ENCODE measurements at regions not wholly inside any gene's neighbourhood (a gene's known extent, or its start where the extent isn't known, plus 50 kb on each side); places are given as distances from the start of the nearest gene placed in this dataset.
"Not testable (repeated sequence)": the region's sequence is repeated elsewhere in the genome, so short reads cannot be mapped to it uniquely, and the experiment has no call there.

GRCh38 chr3:106125321-106125720 is 256.5 kb upstream of the CBLB start:
- DNase-seq: no peak

DNA sequence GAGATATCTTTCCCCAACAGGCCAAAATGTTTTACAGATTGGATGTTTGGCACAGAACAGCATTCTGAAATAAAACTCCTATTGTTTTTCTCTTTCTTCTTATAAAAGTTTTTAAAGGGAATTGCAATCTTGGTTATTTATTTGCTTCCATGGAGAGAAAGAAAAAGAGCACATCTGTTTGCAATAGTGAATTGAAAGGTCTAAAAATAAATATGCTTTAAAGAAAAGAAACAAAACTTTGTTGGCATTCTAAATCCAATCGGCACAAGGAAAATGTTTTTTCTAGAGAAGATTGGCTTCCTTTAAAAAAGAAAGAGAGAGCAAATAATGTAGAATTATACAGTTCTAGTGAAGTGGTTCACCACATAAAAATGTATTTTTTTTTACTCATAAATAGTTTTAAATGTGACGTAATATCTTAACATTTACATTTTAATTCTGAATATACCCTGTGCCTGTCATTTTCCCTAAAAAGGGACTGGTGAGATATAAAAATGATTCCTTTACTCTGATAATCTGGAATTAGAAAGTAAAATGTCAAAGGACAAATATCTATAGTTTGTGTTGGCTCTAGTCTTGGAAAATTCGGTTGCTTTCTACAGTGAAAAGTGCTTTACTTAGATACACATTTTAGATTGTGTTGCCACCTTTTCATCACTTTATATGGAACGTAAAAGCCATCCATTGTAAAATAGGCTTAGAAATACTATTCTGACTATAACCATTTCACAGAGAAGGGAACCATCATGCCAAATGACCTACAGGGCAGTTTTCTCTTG is 257.4 kb upstream of the CBLB start:
- no peak for DNase-seq

DNA sequence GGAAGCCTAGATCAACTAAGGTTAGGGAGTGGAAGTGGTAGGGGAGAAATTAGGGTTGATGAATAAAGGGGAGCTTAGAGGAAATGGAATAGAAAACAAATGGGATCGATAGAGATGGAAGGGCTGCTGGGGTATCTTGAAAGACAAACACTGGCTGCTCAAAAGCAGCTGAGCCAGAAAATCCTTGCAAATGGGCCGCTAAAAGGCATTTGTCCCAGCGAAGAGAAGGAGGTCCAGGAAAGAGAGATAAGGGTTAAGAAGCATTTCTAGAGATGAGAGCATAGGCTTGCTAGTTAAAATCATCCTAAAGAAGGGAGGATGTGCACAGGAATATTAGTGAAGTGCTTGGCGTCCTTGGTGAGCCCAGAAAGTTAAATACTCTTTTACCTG is 258.0 kb upstream of the CBLB start:
- DNase-seq: no peak

GRCh38 chr3:106129939-106130338 is 261.1 kb upstream of the CBLB start:
- DNase-seq: no peak

- DNase-seq: peak; percentile 88
Measured at GRCh38 chr3:106130384-106131198, 261.8 kb upstream of the CBLB start.

DNA sequence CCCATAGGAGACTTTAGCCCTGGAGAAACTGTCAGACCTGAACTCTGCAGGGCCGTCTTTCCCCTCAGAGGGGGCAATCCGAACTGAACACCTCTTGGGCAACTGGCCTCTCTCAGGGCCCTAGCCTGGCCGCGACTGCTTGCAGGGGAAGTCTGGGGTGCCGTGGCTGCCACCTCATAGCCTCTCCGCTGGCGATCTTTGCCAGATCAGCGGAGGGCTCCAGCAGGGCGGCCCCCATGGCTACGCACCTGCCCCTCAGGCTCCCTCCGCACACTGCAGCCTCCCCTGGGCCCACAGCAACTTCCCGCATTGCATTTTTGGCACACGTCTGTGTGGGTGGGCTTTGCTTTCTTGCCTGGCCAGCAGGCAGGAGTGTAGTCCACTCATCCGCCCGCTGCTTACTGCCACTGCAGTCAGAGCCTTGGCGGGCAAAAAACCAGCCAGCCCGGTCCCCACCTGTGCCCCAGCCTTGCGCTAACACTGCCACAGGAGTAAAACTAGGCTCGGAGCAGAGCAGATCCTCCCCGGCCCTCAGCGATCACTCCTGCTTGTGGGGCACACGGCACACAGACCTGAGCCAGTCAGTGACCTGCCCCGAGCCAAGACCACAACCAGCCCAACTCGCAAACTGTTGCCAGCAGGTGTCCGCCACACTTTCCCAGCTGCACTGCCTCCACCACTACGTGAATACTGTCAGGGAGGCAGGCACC is 266.8 kb upstream of the CBLB start:
- DNase-seq: no peak

DNA sequence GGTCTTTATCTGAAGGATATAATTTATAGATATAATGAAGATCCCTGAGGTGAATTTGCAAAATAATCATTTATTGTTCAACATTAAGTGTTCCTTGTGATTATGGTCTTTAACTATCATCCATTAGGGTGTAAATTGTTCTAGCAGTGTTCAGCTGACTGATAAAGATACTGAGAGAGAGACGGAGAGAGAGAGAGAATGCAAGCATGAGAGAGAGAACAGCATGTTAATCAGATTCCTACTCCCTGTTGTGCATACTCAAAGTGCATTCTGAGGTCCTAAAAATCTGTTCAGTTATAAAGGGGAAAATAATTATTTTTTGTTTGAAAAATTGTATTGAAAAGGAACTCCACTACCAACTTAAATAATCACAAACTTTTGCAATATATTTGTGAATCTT is 271.0 kb upstream of the CBLB start:
- DNase-seq: no peak

- DNase-seq: no peak
Measured at GRCh38 chr3:106140431-106140830, 271.6 kb upstream of the CBLB start.

- no peak for DNase-seq
Measured at GRCh38 chr3:106144030-106144429, 275.2 kb upstream of the CBLB start.

DNA sequence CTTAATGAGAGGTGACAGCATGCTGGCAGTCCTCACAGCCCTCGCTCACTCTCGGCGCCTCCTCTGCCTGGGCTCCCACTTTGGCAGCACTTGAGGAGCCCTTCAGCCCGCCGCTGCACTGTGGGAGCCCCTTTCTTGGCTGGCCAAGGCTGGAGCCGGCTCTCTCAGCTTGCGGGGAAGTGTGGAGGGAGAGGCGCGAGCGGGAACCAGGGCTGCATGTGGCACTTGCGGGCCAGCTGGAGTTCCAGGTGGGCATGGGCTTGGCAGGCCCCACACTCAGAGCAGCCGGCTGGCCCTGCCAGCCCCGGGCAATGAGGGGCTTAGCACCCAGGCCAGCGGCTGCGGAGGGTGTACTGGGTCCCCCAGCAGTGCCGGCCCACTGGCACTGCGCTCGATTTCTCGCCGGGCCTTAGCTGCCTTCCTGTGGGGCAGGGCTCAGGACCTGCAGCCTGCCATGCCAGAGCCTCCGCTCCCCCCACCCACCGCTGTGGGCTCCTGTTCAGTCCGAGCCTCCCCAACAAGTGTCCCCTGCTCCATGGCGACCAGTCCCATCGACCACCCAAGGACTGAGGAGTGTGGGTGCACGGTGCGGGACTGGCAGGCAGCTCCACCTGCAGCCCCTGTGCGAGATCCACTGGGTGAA is 279.7 kb upstream of the CBLB start:
- not testable (repeated sequence) for DNase-seq

- no peak for DNase-seq
Measured at GRCh38 chr3:106157411-106157810, 288.6 kb upstream of the CBLB start.

- no peak for DNase-seq
Measured at GRCh38 chr3:106160396-106160795, 291.6 kb upstream of the CBLB start.

GRCh38 chr3:106161246-106161645 is 292.4 kb upstream of the CBLB start:
- no peak for DNase-seq

- DNase-seq: no peak
Measured at GRCh38 chr3:106167728-106168127, 298.9 kb upstream of the CBLB start.

DNA sequence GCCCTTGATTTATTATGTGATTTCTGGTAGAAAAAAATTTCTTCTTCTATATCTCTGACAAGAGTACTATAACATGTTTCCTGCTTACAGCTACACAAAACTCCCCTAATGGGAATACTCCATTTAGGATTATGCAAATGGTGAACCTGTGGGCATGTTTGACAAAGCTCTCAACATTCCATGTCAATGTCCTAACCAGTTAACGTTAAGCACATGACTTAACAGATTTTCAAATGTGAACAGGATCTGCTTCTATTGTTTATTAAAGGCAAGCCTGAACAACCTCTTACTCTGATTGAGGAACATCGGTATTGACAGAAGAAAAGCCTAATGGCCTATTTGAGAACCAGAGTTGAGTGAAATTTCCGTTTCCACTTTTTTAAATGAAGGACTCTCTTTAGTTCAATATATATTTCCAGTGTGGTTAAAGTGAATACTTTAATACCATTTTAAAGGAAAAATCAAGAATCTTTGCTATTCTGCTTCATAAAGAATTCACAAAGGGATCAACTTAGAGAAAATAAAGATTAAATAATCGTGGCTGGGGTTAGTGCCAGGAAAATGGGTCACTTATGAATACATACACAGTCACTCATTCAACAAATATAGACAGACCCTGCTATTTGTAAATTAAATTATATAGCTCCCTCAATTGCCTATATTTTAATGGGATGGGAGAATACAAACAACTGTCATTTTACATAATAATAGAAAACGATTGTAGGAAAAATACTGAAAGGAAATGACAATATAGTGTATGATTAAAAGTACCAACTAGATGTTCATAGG is 300.3 kb upstream of the CBLB start:
- DNase-seq: no peak

GRCh38 chr3:106170636-106171035 is 301.8 kb upstream of the CBLB start:
- DNase-seq: no peak

GRCh38 chr3:106172101-106172500 is 303.3 kb upstream of the CBLB start:
- DNase-seq: no peak

DNA sequence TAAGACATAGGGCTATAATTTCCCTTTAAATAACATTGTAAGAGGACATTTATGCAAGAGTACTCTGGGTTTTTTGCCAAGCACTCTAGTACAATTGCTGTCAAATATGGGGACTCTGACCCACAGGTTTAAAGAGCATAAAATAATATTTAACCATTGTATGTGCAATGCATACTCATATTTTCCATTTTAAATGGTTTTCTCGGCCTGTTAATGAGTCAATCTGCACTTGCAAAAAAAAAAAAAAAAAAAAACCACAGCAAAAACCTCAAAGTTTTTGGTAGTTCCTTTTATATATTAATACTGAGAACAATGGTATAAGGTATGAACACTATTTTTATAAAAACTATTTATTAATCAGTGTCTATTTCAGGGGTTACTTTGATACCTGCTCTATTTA is 304.0 kb upstream of the CBLB start:
- no peak for DNase-seq

DNA sequence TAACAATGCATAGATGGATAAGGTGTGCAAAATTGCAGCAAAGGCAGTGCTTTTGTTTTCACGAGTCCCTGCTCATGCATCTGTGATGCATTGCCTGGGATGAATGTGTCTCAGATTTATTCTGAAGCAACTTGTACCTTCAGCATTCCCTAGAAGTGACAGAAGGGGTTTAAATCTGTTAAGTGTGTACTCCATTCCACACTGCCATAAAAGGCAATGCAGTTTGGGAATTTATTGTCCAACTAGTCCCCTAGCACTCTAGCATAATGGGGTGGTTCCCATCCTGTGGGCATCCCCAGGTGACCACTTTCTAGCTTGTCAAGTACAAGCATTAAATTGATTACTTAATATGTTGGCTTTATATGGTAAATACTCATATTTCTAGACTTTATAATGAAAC is 306.5 kb upstream of the CBLB start:
- DNase-seq: no peak

- no peak for DNase-seq
Measured at GRCh38 chr3:106176734-106177133, 307.9 kb upstream of the CBLB start.

DNA sequence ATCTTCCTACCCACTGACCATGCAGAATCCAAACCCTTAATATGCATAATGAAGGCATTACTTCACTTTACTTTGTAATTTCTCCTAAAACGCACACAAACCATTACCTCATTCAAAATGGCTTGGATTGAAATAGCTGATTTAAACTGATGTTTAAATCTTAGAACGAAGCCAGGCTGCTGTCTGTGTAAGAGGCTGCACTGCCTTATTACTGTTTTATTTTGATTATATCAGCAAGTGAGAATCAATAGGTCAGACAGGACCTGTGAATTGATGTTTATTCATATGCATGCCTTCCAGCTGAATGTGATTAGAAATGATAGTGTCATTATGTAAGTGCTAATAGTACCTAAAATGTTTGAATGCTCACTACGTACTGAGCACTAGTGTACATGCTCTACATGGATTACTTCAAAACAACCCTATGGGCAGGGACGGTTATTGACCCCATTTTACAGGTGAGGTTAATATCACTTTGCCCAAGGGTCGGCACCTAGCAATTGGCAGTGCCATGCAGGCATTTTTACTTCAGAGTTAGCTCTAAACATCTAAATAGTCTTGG is 314.2 kb upstream of the CBLB start:
- DNase-seq: no peak

GRCh38 chr3:106183762-106184391 is 315.1 kb upstream of the CBLB start:
- DNase-seq: peak; percentile 39
